NCI-H2227 (cell line): ENCODE measurements at regions not wholly inside any gene's neighbourhood (a gene's known extent, or its start where the extent isn't known, plus 50 kb on each side); places are given as distances from the start of the nearest gene placed in this dataset.
A peak's percentile ranks its signal among the peaks of the same experiment; 100 is the strongest.

Experiments
- DNase-seq: peaks from one replicate; lab custom pipeline; 2025; ENCODE audit not compliant: unreplicated experiment; lab: John Stamatoyannopoulos, UW

GRCh38 chr5:68161156-68161555, 54.4 kb upstream of the PIK3R1 start:
- no peak for DNase-seq

DNA sequence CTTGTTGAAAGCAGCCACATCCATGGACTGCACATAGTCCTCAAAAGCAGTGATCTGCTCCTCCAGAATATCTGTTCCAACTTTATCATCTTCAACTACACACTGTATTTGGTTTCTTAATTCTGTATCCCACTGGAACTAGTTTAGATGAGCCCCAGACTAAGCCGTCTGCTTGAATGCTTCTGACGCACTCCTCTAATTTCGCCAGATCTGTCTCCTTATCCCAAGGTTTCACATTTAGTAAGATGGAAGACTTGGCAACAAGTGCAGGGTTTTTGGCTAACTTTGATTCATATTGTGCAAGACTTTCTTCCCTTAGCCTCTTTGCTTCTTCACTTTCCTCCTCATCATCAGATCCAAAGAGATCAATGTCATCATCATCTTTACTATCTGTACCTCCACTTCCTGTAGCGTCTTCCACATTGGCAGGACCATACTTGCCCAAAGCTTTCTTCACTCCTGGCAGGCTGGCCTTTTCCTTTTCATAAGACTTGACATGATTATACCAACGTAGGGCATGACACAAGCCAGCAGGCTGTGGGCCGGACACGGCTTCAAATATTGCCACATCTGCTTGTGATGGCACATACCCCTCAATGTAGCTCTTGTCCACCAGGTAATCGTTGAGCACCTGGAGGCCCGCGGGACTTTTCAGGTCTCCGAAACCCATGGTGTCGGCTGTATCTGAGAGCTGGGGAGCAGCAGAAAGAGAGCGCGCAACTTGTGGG, 56.2 kb upstream of the PIK3R1 start:
- DNase-seq = no peak

- DNase-seq = no peak
Measured at GRCh38 chr5:68155940-68156339, 59.6 kb upstream of the PIK3R1 start.

GRCh38 chr5:68154119-68154857, 61.3 kb upstream of the PIK3R1 start:
- DNase-seq = no peak

DNA sequence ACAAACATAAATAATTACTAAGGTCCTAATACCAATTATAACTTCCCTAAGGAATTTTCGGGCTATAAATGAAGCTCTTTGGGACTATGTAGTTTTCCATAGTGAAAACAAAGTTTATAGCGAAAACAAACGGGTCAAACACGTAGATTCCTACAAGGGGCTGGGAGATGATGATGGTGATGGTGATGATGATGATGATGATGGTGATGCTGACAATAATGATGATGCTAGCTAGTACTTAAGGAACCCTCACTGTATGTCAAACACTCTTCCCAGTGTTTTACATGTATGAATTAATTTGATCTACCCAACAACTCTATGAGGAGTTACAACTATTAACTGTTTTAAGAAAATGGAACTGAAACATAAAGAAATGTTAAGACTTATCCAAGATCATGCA, 63.7 kb upstream of the PIK3R1 start:
- no peak for DNase-seq

- no peak for DNase-seq
Measured at GRCh38 chr5:68149189-68149588, 66.4 kb upstream of the PIK3R1 start.

DNA sequence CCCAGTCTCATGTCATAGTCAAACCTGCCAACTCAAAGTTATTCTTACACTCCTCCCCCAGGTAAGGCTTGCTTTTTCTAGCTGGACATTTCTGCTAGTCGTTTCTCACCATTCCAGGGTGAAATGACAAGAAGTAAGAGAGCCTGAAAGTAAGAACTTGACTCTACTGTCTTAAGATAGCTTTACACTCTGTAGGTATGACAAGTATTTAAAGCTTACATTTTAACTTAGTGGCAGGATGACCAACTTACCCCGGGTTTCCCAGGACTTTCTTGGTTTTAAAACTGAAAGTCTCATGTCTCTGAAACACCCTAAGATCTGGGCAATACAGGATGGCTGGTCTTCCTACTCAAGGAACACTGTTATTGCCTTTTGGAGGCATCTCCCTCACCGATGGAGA, 67.5 kb upstream of the PIK3R1 start:
- DNase-seq = no peak

DNA sequence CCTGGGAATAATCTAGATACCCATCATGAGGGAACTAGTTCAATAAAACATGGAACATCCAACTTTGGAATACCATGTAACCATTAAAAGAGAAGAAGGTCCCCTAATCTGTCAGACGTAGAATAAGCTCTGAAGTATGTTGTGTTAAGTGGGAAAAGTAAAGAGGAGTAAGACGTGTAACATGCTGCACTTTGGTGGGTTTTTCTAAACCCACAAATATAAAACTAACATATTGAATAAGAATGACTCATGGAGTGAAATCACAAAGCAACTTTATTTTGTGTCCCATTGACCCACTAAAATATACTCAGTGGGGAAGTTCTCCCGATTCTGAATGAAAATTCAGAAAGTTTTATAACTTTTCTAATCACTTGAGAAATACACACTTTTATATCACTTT, 67.9 kb upstream of the PIK3R1 start:
- DNase-seq = no peak

- no peak for DNase-seq
Measured at GRCh38 chr5:68141494-68141893, 74.1 kb upstream of the PIK3R1 start.

DNA sequence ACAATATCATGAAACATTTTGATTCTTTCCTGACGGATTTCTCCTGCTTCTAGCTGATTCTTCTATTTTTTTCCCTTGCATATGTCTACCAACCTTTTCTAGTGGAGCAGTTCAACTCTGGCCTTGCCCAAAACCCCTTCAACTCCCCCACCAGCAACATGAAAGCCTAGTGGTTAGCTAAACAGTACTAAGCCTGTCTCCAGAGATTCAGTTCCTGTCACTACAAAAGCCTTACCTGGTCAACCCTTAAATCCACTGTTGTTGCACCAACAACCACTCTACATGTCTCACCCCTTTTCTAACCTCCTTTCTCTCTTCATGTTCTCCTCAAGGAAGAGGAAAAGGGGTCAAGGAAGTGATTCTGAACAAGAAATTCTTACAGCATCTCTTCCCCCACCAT, 74.8 kb upstream of the PIK3R1 start:
- DNase-seq = no peak

DNA sequence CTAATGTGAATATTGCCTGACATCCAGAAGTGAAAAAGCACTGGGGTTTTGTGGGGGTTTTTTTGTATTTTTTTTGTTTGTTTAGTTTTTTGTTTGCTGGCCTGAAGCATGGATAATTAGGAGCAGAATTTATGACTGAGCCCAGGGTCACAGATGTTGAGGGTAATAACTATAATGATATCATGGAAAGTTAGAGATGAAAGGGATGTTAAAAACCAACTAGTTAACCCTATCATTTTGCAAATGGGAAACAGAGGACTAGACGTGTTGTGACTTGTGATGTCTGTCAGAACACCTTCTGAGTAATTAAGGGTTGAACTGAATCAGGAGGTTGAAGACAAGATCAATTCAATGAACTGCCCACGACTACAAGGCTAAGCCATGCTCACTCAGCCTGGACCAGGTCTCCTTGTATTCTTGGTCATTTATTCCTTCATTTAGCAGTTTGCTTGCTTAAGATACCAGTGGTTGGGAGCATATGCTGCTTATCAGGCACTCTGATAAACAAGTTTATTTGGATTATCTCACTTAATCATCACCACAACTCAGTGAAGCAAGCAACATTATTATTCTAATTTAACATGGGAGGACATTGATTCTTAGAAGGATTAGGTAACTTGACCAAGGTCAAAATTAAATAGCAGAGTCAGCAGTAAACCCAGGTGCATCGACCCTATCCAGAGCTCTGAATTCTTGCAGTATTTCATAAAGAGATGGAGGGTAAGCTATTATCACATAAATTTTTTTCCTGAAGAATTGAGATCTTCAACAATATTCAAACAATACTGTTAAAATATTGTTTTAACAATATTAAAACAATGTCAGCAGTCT, 75.7 kb upstream of the PIK3R1 start:
- peak; percentile 53 for DNase-seq

DNA sequence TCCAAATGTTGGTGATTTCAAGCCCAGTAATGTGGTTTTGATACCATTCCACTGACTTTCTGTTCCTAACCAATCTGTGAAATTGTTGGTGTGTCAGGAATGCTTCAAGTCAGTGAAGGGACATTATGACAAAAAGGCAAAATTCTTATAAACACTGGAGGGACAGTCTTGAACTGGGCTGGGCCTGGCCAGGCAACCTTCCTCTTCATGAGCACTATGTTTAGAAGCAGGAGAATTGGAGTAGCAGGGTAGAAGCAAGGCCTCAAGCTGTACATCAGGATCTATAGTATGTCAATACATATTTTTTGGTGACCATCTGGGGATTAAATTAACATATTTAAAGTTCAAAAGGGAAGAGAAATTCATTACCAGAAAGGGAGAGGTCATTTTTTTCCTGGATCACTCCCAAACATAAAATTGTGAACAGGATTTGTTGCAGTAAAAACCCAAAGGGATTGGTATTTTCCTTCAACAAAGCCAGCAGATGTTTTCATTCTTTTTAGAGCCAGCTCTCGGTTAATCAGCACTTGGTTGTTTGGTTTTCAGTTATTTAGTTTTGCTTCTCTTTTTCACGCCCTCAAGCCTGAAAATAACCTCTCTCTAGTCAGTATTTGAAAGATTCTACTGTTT, 77.9 kb upstream of the PIK3R1 start:
- no peak for DNase-seq

GRCh38 chr5:68134669-68135313, 80.8 kb upstream of the PIK3R1 start:
- DNase-seq = no peak

- DNase-seq = no peak
Measured at GRCh38 chr5:68134033-68134668, 81.4 kb upstream of the PIK3R1 start.

GRCh38 chr5:68130253-68130652, 85.3 kb upstream of the PIK3R1 start:
- DNase-seq = no peak

DNA sequence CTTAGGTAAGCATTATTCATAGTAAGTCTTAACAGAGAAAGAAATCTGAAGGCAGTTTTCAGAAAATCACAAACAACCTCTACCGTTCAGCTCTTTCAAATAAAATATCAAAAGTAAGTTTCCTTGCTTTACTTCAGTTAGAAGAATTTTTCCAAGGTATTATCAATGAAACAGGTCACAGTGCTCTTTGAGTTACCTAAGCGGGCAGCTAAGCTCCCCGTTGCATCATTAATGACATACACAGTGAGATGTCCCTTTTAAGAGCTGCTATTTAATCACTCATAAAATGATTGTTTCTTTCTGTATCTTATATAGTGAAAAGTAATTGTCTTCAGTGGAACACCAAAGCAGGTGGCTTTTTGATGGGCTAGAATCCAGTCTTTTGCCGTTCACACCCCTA, 86.2 kb upstream of the PIK3R1 start:
- DNase-seq = no peak

DNA sequence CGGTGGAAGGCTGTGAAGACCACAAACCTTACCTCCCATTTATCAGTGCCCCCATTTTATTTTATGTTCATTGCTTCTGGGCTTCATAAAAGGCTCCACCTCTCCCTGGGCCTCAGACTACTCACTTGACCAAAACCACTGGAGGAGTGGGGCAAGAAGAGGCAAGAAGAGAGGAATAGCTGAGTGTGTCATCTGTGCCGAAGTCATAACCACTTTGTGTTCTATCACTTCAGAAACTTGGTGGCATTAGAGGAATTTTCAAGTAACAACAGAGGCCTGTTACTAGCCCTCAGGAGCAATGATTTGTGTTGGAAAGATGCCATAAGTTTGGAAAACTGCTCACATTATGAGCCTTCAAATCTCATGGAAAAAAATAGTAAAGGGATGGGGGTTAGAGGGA, 88.7 kb upstream of the PIK3R1 start:
- no peak for DNase-seq

GRCh38 chr5:68122439-68123328, 92.9 kb upstream of the PIK3R1 start:
- no peak for DNase-seq

DNA sequence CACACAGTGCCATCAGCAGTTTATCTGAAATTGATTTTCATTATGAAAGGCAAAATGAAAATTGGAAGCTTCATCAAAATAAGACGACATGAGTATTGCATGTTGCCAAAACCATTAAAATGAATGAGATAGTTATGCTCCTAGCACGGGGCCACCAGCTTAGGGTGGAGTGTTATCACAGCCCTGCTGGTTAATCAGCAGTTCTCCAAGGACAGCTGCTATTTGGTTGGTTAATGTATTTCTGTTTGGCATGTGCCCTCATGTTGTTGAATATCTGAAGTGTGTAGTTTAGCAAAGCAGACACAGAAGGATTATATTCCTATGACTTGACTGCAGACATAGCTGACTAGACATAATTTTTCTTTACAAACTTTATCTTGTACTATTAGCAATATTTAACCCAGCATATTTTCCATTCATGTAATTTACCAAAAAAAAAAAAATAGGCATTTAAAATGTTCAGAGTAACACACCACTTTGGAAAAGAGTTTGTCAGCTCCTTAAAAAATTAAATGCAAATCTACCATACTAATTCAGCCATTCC, 98.6 kb upstream of the PIK3R1 start:
- DNase-seq = no peak
